Muscle layer of duodenum (tissue), 2 donors: ENCODE measurements at regions not wholly inside any gene's neighbourhood (a gene's known extent, or its start where the extent isn't known, plus 50 kb on each side); places are given as distances from the start of the nearest gene placed in this dataset.

Source experiments
- H3K27ac ChIP-seq: one replicate; pipeline ENCODE4 v1.7.0; 2013; ENCODE audit warnings: mild to moderate bottlenecking, low read length
- H3K27me3 ChIP-seq: one replicate; pipeline ENCODE4 v1.7.0; 2013; ENCODE audit warnings: low read depth, mild to moderate bottlenecking, control low read depth, low read length
- H3K36me3 ChIP-seq, 2 donors: one replicate each; pipeline ENCODE4 v1.7.0; 2013; ENCODE audit warnings: low read length in 2 of 2, control low read depth in 1 of 2, mild to moderate bottlenecking in 1 of 2; ENCODE audit not compliant: insufficient read depth in 2 of 2, control insufficient read depth in 1 of 2
- H3K4me1 ChIP-seq, 2 donors: one replicate each; pipeline ENCODE4 v1.7.0; 2013; ENCODE audit warnings: low read length in 2 of 2, mild to moderate bottlenecking in 2 of 2, control low read depth in 1 of 2, moderate library complexity in 1 of 2; ENCODE audit not compliant: insufficient read depth in 2 of 2, control insufficient read depth in 1 of 2
- H3K4me3 ChIP-seq, 2 donors: one replicate each; pipeline ENCODE4 v1.7.0; 2013; ENCODE audit warnings: low read length in 2 of 2, low read depth in 1 of 2, mild to moderate bottlenecking in 1 of 2
- H3K9me3 ChIP-seq, 2 donors: one replicate each; pipeline ENCODE4 v1.7.0; 2013; ENCODE audit warnings: low read length in 2 of 2, control low read depth in 1 of 2, mild to moderate bottlenecking in 1 of 2; ENCODE audit not compliant: control insufficient read depth in 1 of 2
- donor health status: healthy.

DNA sequence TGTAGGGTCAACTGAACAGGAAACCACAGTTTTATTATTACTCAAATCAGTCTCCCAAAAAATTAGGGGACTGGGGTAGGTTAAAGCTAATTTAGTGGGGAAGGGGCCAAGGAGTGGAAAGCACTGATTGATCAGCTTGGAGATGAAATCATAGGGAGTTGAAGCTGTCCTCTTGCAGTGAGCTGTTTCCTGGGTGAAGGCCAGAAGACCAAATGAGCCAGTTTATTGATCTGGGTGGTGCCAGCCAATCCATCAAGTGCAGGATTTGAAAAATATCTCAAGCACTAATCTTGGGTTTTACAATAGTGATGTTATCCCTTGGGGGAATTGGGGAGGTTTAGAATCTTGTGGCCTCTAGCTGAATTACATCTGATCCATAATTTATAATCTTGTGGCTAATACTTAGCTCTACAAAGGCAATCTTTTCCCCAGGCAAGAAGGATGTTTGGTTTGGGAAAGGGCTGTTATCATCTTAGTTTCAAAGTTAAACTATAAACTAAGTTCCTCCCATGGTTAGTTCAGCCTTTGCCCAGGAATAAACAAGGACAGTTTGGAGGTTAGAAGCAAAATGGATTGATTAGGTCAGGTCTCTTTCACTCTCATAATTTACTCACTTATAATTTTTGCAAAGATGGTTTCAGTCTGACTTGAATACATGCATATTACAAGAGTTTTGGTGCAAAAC lies 773.5 kb downstream of the XPNPEP1 start:
- H3K9me3 ChIP-seq, result peaks cover 0 to 4% of the 10 kb centered on the region in 2 donors
- H3K36me3 ChIP-seq, result no peaks in the 10 kb centered on the region
- no peaks in the 10 kb centered on the region for H3K4me1 ChIP-seq
- H3K27ac ChIP-seq, result no peak overlapping the region
- H3K27me3 ChIP-seq, result no peaks in the 10 kb centered on the region
- no peak overlapping the region for H3K4me3 ChIP-seq

DNA sequence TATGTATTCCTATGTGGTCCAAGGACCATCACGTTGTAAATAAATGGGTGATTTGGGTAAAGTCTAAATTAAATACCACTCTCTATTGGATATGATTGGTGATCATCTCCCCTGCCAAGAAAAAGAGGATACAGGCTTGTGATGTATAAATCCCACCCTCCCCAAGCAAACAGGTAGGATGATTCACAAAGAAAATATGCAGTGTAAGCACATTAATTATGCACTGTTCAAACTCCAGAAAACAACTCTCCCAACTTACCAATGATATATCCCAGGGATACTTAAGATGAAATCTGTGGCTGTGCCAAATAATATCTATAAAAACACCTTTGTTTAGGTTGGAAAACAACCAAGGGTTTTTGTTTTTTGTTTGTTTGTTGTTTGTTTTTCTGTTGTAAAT lies 795.9 kb downstream of the XPNPEP1 start:
- no peaks in the 10 kb centered on the region for H3K27me3 ChIP-seq
- no peaks in the 10 kb centered on the region for H3K36me3 ChIP-seq
- peaks cover 0 to 3% of the 10 kb centered on the region in 2 donors for H3K9me3 ChIP-seq
- H3K4me3 ChIP-seq, result no peak overlapping the region
- no peaks in the 10 kb centered on the region for H3K4me1 ChIP-seq
- no peak overlapping the region for H3K27ac ChIP-seq

DNA sequence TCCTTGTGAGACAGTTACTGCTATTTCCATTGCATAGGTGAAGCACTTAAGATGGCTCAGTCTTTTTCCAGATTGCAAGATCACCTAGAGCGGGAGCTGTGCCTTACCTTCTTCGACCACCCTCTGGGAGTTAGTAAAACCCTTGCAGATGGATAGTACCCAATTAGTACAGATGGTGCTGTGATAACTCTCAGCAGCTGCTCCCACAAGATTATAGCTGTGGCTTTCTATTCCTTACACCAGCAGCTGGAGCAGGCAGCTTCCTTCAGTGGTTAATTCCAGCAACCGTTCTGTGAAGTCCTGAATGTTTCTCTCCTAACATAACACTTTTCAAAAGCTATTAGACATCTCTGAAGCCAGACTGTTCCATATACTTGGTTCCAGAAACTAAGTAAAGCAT lies 796.8 kb downstream of the XPNPEP1 start:
- Histone ChIP-seq H3K4me1 (no peaks in the 10 kb centered on the region), H3K27me3 (no peaks in the 10 kb centered on the region), H3K4me3 (no peak overlapping the region), H3K27ac (no peak overlapping the region), H3K9me3 (peaks cover 0 to 2% of the 10 kb centered on the region in 2 donors), H3K36me3 (no peaks in the 10 kb centered on the region)

DNA sequence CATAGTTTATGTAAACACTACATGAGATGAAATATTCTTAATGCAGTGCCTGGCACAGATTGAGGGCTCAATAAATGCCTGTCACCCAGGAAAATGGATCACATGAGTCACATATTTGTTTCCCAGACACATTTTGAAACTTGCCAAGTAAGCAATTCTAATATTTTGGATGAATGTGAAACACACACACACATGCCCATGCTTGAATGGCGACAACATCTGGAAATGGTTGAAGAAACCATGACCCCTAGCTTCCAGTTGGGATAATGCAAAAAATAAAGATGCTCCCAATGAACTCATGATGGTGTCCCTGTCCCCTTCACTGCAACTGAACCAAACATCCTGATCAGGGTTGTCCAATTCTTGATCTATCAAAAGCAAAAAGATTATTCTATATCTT lies 797.3 kb downstream of the XPNPEP1 start:
- Histone ChIP-seq H3K36me3 (no peaks in the 10 kb centered on the region), H3K4me1 (no peaks in the 10 kb centered on the region), H3K9me3 (no peaks in the 10 kb centered on the region), H3K4me3 (no peak overlapping the region), H3K27ac (no peak overlapping the region), H3K27me3 (no peaks in the 10 kb centered on the region)

DNA sequence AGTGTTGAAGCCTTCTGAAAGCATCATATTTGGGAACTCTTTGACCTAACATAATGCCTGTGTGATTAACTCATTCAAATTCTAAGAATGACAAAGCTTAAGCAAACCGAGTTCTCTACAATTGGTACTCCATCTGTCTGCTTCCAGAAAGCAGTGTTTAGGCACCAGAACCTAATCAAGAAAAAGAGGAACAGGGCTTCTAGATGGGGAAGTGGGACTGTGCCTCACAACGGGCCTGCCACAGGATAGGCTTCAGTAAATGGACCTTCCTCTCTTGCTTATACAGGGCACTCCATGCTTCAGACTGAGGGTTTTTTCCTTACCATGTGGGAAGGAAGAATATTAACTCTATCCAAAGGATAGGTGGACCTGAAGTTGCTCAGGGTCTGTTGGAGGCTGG lies 808.1 kb downstream of the XPNPEP1 start:
- H3K27ac ChIP-seq, result no peak overlapping the region
- peaks cover 0 to 10% of the 10 kb centered on the region in 2 donors for H3K9me3 ChIP-seq
- no peaks in the 10 kb centered on the region for H3K27me3 ChIP-seq
- no peak overlapping the region for H3K4me3 ChIP-seq
- H3K36me3 ChIP-seq, result no peaks in the 10 kb centered on the region
- H3K4me1 ChIP-seq, result no peaks in the 10 kb centered on the region

DNA sequence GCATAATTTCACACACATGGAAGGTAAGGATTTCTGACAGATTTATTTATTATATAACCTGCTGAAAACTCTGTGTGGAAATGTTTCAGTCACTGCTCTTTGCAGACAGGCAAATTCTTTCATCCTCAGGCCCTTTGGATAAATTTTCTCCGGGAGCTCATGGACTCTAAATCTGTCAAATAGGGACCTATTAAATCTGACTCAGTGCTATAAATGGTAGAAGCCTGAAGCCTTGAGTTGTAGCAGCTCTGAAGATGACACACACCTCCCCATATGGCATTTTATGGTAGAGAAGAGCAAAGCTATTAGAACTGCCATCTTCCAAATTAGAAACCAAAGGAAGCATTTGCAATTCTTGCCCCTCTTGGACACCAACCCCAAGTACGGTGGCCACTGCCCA lies 808.7 kb downstream of the XPNPEP1 start:
- Histone ChIP-seq H3K9me3 (peaks cover 0 to 10% of the 10 kb centered on the region in 2 donors), H3K27ac (no peak overlapping the region), H3K36me3 (no peaks in the 10 kb centered on the region), H3K4me3 (no peak overlapping the region), H3K27me3 (no peaks in the 10 kb centered on the region), H3K4me1 (no peaks in the 10 kb centered on the region)

DNA sequence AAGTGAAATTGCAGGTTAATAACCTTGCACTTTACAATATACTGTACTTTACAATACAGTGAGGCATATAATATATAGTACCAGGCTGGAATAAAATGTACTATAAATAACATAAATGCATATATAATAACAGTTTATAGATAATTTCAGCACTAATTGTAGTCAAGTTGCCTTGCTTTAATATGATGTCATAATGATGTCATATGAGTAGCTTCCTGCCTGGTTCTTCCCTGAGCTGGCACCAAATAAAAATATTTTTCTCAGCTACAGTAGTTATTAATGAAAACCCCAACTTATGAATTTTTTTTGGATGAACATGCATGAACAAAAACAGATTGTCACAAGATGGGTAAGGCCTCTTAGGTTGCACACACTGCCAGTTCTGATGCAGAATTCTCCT lies 816.7 kb downstream of the XPNPEP1 start:
- H3K4me3 ChIP-seq, result no peak overlapping the region

DNA sequence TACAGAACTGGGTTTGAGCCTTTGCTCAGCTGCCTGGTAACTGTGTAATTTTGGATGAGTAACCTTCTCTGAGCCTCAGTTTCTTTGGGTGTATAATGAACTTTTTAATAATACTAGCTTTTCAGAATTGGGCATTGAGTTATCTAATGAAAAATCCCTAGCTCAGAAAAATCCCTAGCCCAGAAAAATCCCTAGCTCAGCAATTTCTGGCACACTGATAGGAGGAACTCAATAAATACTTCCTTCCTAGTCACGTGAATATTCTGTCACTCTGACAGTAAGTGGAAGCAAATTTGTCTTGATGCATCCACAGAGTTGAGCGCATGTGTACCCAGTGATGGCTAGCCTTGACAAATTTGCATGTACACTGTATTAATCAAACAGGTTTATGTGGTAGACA lies 817.6 kb downstream of the XPNPEP1 start:
- H3K4me3 ChIP-seq, result no peak overlapping the region
- no peaks in the 10 kb centered on the region for H3K9me3 ChIP-seq
- no peaks in the 10 kb centered on the region for H3K4me1 ChIP-seq
- H3K27ac ChIP-seq, result no peak overlapping the region
- no peaks in the 10 kb centered on the region for H3K36me3 ChIP-seq
- H3K27me3 ChIP-seq, result no peaks in the 10 kb centered on the region

More for the DNA sequence above, 816.7 kb downstream of the XPNPEP1 start:
- Histone ChIP-seq H3K9me3 (no peaks in the 10 kb centered on the region), H3K36me3 (no peaks in the 10 kb centered on the region), H3K27ac (no peak overlapping the region), H3K4me1 (no peaks in the 10 kb centered on the region), H3K27me3 (no peaks in the 10 kb centered on the region)

DNA sequence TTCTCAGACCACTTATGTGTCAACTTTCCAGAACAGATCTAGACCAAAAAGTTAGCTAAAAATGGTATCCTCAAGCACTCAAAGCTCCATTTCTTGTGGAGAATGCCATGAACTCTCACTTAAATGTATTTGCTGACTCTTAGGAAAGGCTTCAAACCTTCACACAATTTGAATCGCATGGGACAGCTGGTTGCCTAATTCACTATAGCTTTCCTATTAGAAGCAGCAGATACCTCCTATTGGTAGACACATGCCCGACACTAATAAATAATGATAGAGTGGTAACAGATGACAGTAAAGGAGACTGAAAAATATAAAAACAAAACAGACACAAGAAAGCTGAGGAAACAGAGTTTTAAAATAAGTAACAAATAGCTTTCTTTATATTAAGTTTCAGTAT lies 818.5 kb downstream of the XPNPEP1 start:
- Histone ChIP-seq H3K9me3 (no peaks in the 10 kb centered on the region), H3K4me1 (no peaks in the 10 kb centered on the region), H3K36me3 (no peaks in the 10 kb centered on the region), H3K4me3 (no peak overlapping the region), H3K27me3 (no peaks in the 10 kb centered on the region), H3K27ac (no peak overlapping the region)

DNA sequence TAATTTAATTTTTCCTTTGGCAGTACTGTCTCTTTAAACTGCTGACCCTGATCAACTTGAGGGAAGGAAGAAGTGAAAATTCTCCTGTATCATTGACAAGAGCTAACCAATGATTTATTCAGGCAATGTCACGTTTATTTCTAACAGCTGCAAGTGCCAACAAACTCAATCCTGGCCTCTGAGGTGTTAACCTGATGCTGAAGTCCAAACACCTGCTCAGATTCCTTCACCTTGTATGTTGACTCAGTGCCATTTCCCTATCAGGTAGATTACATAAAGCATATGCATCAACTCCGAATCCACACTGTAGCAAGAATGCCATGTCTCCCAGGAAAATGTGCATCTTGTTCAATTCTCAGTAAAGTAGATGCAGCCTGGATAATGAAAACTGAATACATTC lies 820.0 kb downstream of the XPNPEP1 start:
- no peaks in the 10 kb centered on the region for H3K36me3 ChIP-seq
- H3K9me3 ChIP-seq, result no peaks in the 10 kb centered on the region
- H3K4me1 ChIP-seq, result no peaks in the 10 kb centered on the region
- no peaks in the 10 kb centered on the region for H3K27me3 ChIP-seq
- H3K4me3 ChIP-seq, result no peak overlapping the region
- no peak overlapping the region for H3K27ac ChIP-seq

DNA sequence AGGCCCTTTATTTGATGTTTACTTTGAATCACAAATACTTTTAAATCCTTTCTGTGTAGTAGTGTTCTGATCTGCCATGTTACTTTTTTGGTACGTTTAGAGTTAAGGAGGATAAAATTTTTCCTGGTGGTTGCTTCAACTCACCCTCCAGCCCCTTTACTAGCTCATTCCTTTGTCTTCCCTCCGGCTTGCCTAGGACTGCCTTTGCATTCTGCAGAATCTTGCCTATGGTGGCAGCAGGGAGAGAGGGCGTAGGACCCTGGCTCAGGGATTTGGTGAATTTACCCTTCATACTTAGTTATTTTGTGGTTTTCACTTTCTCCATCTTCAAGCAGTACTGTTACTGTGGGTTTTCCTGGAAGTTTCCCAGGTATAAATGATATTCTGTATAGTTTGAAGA lies 833.5 kb downstream of the XPNPEP1 start:
- no peaks in the 10 kb centered on the region for H3K27me3 ChIP-seq
- peaks cover 0 to 7% of the 10 kb centered on the region in 2 donors for H3K9me3 ChIP-seq
- no peak overlapping the region for H3K27ac ChIP-seq
- H3K4me1 ChIP-seq, result no peaks in the 10 kb centered on the region
- no peak overlapping the region for H3K4me3 ChIP-seq
- no peaks in the 10 kb centered on the region for H3K36me3 ChIP-seq

DNA sequence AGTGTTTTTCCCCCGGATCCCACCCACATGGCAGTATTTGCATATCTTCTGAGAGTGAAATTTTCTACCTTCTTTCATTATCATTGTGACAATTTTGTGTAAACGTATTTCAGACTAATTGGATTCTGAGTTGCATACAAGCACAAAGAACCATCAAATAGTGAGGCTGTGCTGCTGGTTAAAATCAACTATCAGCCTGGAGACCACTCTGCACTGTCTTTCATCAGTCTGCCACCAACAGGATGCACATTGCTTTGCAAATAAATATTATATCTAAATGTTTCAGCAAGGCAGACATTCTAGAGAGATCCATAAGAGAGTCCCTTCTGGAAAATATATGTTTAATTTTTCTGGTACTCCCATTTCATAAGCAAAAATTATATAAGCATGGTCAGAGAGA lies 851.8 kb downstream of the XPNPEP1 start:
- H3K36me3 ChIP-seq, result no peaks in the 10 kb centered on the region
- H3K27ac ChIP-seq, result no peak overlapping the region
- no peaks in the 10 kb centered on the region for H3K4me1 ChIP-seq
- no peaks in the 10 kb centered on the region for H3K27me3 ChIP-seq
- H3K4me3 ChIP-seq, result no peak overlapping the region
- H3K9me3 ChIP-seq, result no peaks in the 10 kb centered on the region
